MM.1S (cell line): ENCODE measurements at regions not wholly inside any gene's neighbourhood (a gene's known extent, or its start where the extent isn't known, plus 50 kb on each side); places are given as distances from the start of the nearest gene placed in this dataset.
"Not testable (repeated sequence)": the region's sequence is repeated elsewhere in the genome, so short reads cannot be mapped to it uniquely, and the experiment has no call there.

Source experiments
- DNase-seq: peaks from one replicate; pipeline ENCODE4 v3.0.0-alpha.2; 2015
- H2AFZ ChIP-seq: fragments of 300-600 bp; sonication (generic); 2 replicates; pipeline ENCODE4 v1.6.0; 2016; ENCODE audit warnings: antibody characterized with exemption, low read length
- H3F3A ChIP-seq: fragments of 300-600 bp; sonication (generic); 2 replicates; pipeline ENCODE4 v1.6.1; 2016; ENCODE audit warnings: mild to moderate bottlenecking, antibody characterized with exemption, low read length, moderate library complexity, mixed read lengths; ENCODE audit not compliant: insufficient read depth
- H3K27ac ChIP-seq: fragments of 300-600 bp; sonication (generic); 2 replicates; pipeline ENCODE4 v1.5.1; 2016; ENCODE audit warnings: mild to moderate bottlenecking, low read length
- H3K27me3 ChIP-seq: fragments of 300-600 bp; sonication (generic); replicated peaks from 2 replicates; pipeline ENCODE4 v1.6.0; 2016; ENCODE audit warnings: low read length; ENCODE audit not compliant: insufficient read depth
- H3K36me3 ChIP-seq: fragments of 300-600 bp; sonication (generic); replicated peaks from 2 replicates; pipeline ENCODE4 v1.6.1; 2016; ENCODE audit warnings: mild to moderate bottlenecking, low read length, mixed read lengths; ENCODE audit not compliant: insufficient read depth
- H3K4me1 ChIP-seq: fragments of 300-600 bp; sonication (generic); 2 replicates; pipeline ENCODE4 v1.6.1; 2016; ENCODE audit warnings: low read length, mixed read lengths
- H3K4me2 ChIP-seq: fragments of 300-600 bp; sonication (generic); 2 replicates; pipeline ENCODE4 v1.6.0; 2016; ENCODE audit warnings: low read depth, low read length
- H3K4me3 ChIP-seq: fragments of 300-600 bp; sonication (generic); 2 replicates; pipeline ENCODE4 v1.5.1; 2016; ENCODE audit warnings: low read length, mixed read lengths
- H3K79me2 ChIP-seq: fragments of 300-600 bp; sonication (generic); 2 replicates; pipeline ENCODE4 v1.6.1; 2016; ENCODE audit warnings: mixed run types, low read length, mixed read lengths
- H3K9ac ChIP-seq: fragments of 300-600 bp; sonication (generic); 2 replicates; pipeline ENCODE4 v1.6.1; 2016; ENCODE audit warnings: low read length, mixed read lengths
- H3K9me2 ChIP-seq: fragments of 300-600 bp; sonication (generic); replicated peaks from 2 replicates; pipeline ENCODE4 v1.6.1; 2016; ENCODE audit warnings: mild to moderate bottlenecking, low read length, mixed read lengths; ENCODE audit not compliant: insufficient read depth
- H3K9me3 ChIP-seq: fragments of 300-600 bp; sonication (generic); replicated peaks from 2 replicates; pipeline ENCODE4 v1.6.1; 2016; ENCODE audit warnings: mild to moderate bottlenecking, low read length, mixed read lengths; ENCODE audit not compliant: insufficient read depth
- H4K20me1 ChIP-seq: fragments of 300-600 bp; sonication (generic); 2 replicates; pipeline ENCODE4 v1.6.1; 2016; ENCODE audit warnings: mild to moderate bottlenecking, low read length, moderate library complexity, mixed read lengths; ENCODE audit not compliant: insufficient read depth
- EZH2 ChIP-seq: fragments of 300-600 bp; sonication (generic); optimal IDR thresholded peaks from 2 replicates; pipeline ENCODE3; 2017; ENCODE audit warnings: low read depth, mild to moderate bottlenecking, antibody characterized with exemption, low read length, mixed read lengths
- EZH2phosphoT487 ChIP-seq: fragments of 300-600 bp; sonication (generic); IDR thresholded peaks from 2 replicates; pipeline ENCODE4 v1.6.1; 2018; ENCODE audit warnings: antibody characterized with exemption, low read length
- TF ChIP-seq, protein P1 (sequence below): fragments of 300-600 bp; sonication (generic); IDR thresholded peaks from 2 replicates; pipeline ENCODE4 v1.5.1; 2016; ENCODE audit warnings: antibody characterized with exemption, low read length, mixed read lengths

DNA sequence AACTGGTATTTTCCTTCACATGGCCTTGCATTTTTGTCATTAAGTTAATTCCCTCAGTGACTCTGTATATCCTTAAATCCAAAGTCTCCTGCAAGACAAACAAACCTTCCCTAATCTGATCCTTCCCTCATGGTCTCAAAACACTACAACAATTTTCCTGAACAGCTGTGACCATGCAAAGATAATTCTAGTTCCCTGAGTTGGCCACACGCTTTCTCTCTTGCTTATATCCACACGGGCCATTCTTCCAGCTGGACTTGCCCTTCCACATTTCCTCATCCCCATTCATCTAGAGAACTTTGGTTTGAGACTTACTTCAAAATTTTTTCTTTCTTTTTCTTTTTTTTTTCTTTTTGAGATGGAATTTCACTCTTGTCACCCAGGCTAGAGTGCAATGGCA, 1590.7 kb downstream of the STIM2 start:
- H3K4me2 ChIP-seq, result no peak overlapping the region
- H3K4me3 ChIP-seq, result no peak overlapping the region
- no peaks in the 10 kb centered on the region for H3K79me2 ChIP-seq
- no peaks in the 10 kb centered on the region for H3K9me2 ChIP-seq
- H2AFZ ChIP-seq, result no peak overlapping the region
- no peak for DNase-seq
- no peaks in the 10 kb centered on the region for H3K4me1 ChIP-seq
- H3F3A ChIP-seq, result no peaks in the 10 kb centered on the region
- H3K36me3 ChIP-seq, result no peaks in the 10 kb centered on the region
- no peak overlapping the region for H3K27ac ChIP-seq
- H3K9me3 ChIP-seq, result no peaks in the 10 kb centered on the region
- no peaks in the 10 kb centered on the region for H3K27me3 ChIP-seq
- no peaks in the 10 kb centered on the region for H4K20me1 ChIP-seq
- H3K9ac ChIP-seq, result no peak overlapping the region
- TF ChIP-seq, protein P1, sequence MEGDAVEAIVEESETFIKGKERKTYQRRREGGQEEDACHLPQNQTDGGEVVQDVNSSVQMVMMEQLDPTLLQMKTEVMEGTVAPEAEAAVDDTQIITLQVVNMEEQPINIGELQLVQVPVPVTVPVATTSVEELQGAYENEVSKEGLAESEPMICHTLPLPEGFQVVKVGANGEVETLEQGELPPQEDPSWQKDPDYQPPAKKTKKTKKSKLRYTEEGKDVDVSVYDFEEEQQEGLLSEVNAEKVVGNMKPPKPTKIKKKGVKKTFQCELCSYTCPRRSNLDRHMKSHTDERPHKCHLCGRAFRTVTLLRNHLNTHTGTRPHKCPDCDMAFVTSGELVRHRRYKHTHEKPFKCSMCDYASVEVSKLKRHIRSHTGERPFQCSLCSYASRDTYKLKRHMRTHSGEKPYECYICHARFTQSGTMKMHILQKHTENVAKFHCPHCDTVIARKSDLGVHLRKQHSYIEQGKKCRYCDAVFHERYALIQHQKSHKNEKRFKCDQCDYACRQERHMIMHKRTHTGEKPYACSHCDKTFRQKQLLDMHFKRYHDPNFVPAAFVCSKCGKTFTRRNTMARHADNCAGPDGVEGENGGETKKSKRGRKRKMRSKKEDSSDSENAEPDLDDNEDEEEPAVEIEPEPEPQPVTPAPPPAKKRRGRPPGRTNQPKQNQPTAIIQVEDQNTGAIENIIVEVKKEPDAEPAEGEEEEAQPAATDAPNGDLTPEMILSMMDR, result no peak

- Histone ChIP-seq H3K9me2 (no peaks in the 10 kb centered on the region), H3K4me3 (no peak overlapping the region), H4K20me1 (no peaks in the 10 kb centered on the region), H3K36me3 (no peaks in the 10 kb centered on the region), H3K9me3 (no peaks in the 10 kb centered on the region), H3K27me3 (no peaks in the 10 kb centered on the region), H3K4me2 (no peak overlapping the region), H3K79me2 (no peaks in the 10 kb centered on the region), H3K9ac (no peak overlapping the region), H2AFZ (no peak overlapping the region), H3K27ac (no peak overlapping the region), H3F3A (no peaks in the 10 kb centered on the region), H3K4me1 (no peaks in the 10 kb centered on the region)
- TF ChIP-seq EZH2phosphoT487 (no peak), EZH2 (no peak)
- TF ChIP-seq, protein P1, result no peak
- no peak for DNase-seq
Observed at GRCh38 chr4:28462766-28463700, 1602.4 kb downstream of the STIM2 start.

- DNase-seq, result no peak
- TF ChIP-seq EZH2 (no peak), EZH2phosphoT487 (no peak)
- TF ChIP-seq, protein P1, result no peak
- no peaks in the 10 kb centered on the region for H3K79me2 ChIP-seq
- no peaks in the 10 kb centered on the region for H3K27me3 ChIP-seq
- no peaks in the 10 kb centered on the region for H3K9me3 ChIP-seq
- H4K20me1 ChIP-seq, result no peaks in the 10 kb centered on the region
- H3K4me1 ChIP-seq, result no peaks in the 10 kb centered on the region
- H2AFZ ChIP-seq, result no peak overlapping the region
- H3K4me2 ChIP-seq, result no peak overlapping the region
- H3K4me3 ChIP-seq, result no peak overlapping the region
- H3K36me3 ChIP-seq, result no peaks in the 10 kb centered on the region
- no peaks in the 10 kb centered on the region for H3K9me2 ChIP-seq
- no peaks in the 10 kb centered on the region for H3F3A ChIP-seq
- H3K27ac ChIP-seq, result no peak overlapping the region
- no peak overlapping the region for H3K9ac ChIP-seq
Observed at GRCh38 chr4:28464823-28465222, 1604.2 kb downstream of the STIM2 start.

GRCh38 chr4:28466886-28467285, 1606.2 kb downstream of the STIM2 start:
- not testable (repeated sequence) for H3K4me2 ChIP-seq, H3K4me1 ChIP-seq, H4K20me1 ChIP-seq, DNase-seq, H3K9ac ChIP-seq, H3K9me3 ChIP-seq, H3K9me2 ChIP-seq, H3K36me3 ChIP-seq, H3K27me3 ChIP-seq, H3K27ac ChIP-seq, H3K79me2 ChIP-seq, H3F3A ChIP-seq, H3K4me3 ChIP-seq, H2AFZ ChIP-seq
